KBM-7 (cell line): ENCODE measurements at regions not wholly inside any gene's neighbourhood (a gene's known extent, or its start where the extent isn't known, plus 50 kb on each side); places are given as distances from the start of the nearest gene placed in this dataset.

ENCODE experiments used
- DNase-seq: peaks from one replicate; pipeline ENCODE4 v3.0.0-alpha.2; 2015
- in situ Hi-C: fragments of 300-500 bp; cut with MboI; formaldehyde crosslinking; loops from 2 replicates; pipeline ENCODE4 v1.14.3; 2020; ENCODE audit warnings: low sequenced_read_pairs, low pct_unique_long_range_greater_than_20kb, mixed read lengths

- no peak for DNase-seq
- in situ Hi-C loops, result no loop called here
Measured at GRCh38 chr10:128219295-128219694, 93.1 kb upstream of the MKI67 start.

GRCh38 chr10:128220021-128220420, 93.8 kb upstream of the MKI67 start:
- DNase-seq, result no peak
- in situ Hi-C loops, result no loop called here

DNA sequence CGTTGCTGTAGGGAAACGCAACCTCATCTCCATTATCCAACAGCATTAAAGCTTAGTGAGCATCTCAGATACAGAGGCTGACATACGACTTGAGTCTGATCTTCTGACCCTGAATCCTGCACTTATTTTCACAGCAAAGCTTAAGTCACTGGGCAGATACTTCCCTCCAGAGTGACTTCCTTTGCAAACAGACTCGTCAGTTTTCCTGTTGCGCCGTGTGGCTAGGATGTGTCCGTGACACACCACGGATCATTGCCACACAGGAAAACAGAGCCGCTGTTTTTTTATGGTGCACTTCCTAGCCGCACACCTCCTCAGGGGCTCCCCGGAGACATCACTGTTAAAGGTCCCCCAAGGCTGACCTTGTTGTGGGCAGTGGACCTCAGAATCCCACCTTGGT, 94.9 kb upstream of the MKI67 start:
- DNase-seq, result no peak
- in situ Hi-C loops, result no loop called here

GRCh38 chr10:128221807-128222206, 95.6 kb upstream of the MKI67 start:
- in situ Hi-C loops, result no loop called here
- no peak for DNase-seq

- in situ Hi-C loops, result no loop called here
- DNase-seq, result no peak
Measured at GRCh38 chr10:128222332-128222849, 96.2 kb upstream of the MKI67 start.

DNA sequence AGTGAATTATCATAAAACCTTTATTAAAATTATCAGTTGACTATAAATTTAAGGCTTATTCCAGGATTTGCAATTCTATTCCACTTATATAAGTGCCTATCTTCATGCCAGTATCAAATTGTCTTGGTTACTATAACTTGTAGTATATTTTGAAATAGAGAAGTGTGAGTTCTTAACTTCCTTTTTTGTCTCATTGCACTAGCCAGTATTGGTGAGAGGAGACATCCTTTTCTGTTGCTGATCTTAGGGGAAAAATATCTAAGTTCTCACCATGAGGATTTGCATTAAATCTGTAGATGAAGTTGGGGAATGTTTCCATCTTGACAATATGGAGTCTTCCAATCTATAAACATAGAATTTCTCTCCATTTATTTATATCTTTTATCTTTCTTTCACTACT, 104.2 kb upstream of the MKI67 start:
- DNase-seq, result no peak
- in situ Hi-C loops, result no loop called here

GRCh38 chr10:128233422-128233821, 107.2 kb upstream of the MKI67 start:
- in situ Hi-C loops, result no loop called here
- DNase-seq, result no peak

DNA sequence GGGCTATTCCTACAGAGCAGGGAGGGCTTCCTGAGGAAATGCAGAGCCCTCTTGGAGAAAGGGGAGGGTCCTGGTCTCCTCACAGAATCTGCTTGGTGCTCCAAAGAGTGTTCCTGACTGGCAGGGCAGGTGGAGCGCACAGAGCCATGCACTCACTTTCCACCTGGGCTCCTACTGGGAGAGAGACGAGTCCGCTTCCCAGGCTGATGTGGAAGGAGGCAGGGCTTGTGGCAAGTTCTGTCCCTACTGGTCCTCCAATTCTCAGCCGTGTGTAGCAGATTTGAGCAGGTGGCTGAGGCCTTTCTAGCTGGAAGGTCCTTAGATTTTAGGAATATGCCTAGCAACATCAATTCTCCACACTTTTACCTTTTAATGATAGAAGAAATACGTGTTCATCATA, 111.5 kb upstream of the MKI67 start:
- in situ Hi-C loops, result no loop called here
- DNase-seq, result no peak

GRCh38 chr10:128241023-128241422, 114.8 kb upstream of the MKI67 start:
- in situ Hi-C loops, result no loop called here
- no peak for DNase-seq

- no peak for DNase-seq
- in situ Hi-C loops, result no loop called here
Measured at GRCh38 chr10:128242641-128243040, 116.4 kb upstream of the MKI67 start.

- no peak for DNase-seq
- in situ Hi-C loops, result no loop called here
Measured at GRCh38 chr10:128245026-128245425, 118.8 kb upstream of the MKI67 start.

DNA sequence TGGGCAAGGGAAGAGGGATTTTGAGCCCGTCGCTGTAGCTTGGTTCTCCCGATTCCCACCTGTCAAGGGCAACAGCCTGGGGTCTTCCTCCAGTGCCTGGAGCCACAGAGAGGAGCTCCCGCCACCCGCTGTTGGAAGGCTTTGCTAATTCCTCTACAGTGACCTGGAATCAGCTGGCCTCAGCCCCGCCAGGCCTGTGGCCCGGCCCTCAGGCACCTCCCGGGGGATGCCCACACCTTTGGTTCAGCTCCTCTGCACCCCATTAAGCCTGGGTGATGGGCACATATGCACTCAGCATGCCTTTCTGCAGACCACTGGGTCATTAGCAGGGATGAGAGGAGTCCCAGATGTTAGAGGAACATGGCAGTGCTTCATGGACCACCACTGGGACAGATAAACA, 121.4 kb upstream of the MKI67 start:
- in situ Hi-C loops, result no loop called here

DNA sequence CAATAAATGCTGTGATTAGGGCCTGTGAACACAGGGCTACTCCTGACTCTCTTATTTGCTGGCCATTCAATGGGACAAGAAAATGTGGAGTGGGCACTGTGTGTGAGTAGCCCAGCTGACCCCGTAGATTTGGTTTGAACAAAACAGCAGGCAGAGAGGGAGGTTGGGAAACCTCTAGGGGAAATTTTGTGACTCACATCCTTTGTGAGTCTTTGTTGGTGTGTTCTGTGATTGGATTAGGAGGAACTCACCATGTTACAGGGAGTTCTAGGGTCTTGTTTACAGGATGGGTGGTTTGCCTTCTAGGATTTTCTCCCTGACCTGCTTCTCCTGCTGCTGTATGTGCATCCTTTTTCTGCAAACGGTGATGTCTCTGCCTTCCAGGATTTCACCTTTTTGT, 128.3 kb upstream of the MKI67 start:
- no peak for DNase-seq
- in situ Hi-C loops, result no loop called here

More for the DNA sequence above, 121.4 kb upstream of the MKI67 start:
- no peak for DNase-seq

DNA sequence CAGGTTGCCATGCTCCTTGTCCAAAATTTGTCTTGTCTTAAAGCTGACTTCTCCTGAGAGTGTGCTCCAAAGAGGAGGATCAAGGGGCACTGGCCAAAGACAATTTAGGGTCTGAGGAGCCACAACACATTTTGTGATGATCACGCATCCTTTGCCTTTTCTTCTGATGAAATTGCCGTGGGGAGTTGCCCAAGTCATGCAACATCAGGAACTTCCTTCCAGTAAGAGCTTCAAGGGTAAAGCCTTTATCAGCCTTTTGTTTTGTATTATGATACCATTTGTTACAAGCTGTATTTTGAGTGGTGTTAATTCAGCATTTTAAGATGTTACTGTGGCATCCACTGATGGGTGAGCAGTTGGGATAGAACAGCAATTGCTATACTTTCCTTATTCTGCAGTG, 131.2 kb upstream of the MKI67 start:
- no peak for DNase-seq
- in situ Hi-C loops, result no loop called here

GRCh38 chr10:128258421-128258976, 132.3 kb upstream of the MKI67 start:
- in situ Hi-C loops, result no loop called here
- peak; percentile 32 for DNase-seq

DNA sequence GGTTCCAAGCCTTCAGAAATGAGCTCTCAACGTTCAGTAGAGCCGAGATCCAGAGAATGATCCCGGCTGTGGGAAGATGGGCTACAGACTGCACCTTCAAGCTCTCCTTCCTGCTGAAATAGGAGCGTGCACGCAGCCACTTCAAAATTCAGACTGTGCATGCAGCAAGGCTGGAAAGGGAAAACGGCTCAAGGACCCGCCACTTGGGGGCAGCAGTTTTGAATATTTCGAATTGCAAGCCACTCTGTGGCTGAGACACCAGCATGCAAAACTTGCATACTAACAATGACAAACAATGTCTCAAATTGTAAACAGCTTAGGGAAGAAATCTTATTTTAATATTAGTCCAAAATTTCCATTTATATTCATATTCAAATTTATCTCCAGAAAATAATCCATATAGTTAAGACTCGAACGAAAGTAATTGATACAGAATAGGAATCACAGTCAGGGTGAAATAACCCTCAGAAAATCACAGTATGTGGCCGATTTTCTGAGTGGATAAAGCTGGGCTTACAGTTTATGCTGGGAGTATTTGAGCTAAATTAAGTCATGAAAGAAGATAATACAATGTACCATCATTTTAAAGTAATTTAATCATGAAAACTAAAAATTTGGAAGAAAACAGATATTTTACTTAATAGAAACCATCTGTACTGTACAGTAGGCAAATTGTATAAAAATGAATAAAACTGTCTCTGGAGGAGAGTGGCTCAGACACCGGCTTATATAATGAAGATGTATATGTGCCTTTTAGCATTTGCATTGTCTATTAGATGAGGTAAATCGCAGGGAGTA, 137.9 kb upstream of the MKI67 start:
- peak; percentile 61 for DNase-seq
- in situ Hi-C loops, result no loop called here

GRCh38 chr10:128265596-128265995, 139.4 kb upstream of the MKI67 start:
- DNase-seq, result no peak
- in situ Hi-C loops, result no loop called here

DNA sequence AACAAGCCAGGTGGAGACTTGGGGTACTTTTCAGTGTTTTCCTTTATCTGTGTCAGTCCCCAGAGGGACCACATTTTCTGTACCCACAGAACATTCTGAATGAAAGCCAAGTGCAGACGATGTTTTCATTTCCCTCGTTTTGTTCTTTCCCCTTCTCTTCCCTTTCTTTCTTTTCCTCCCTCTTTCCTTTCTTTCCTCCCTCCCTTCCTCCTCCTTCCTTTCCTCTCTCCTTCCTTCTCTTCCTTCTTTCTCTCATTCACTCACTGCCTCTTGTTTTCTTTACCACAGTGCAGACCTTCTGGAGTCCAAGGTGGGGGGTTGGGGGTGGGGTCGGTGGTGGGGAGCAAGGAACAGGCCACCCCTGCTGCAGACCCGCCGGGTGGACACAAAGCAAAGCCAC, 141.4 kb upstream of the MKI67 start:
- DNase-seq, result no peak
- in situ Hi-C loops, result no loop called here

GRCh38 chr10:128268015-128268722, 141.9 kb upstream of the MKI67 start:
- in situ Hi-C loops, result no loop called here
- DNase-seq, result peak; percentile 74

- in situ Hi-C loops, result no loop called here
- DNase-seq, result peak; percentile 84
Measured at GRCh38 chr10:128274938-128275337, 148.7 kb upstream of the MKI67 start.
